CD4-positive, alpha-beta T cell treated with Interleukin-4 for 1 hour (primary cell): ENCODE measurements at regions not wholly inside any gene's neighbourhood (a gene's known extent, or its start where the extent isn't known, plus 50 kb on each side); places are given as distances from the start of the nearest gene placed in this dataset.
"Not testable (repeated sequence)": the region's sequence is repeated elsewhere in the genome, so short reads cannot be mapped to it uniquely, and the experiment has no call there.

Experiments
- DNase-seq, 2 donors: peaks; one replicate each; pipeline ENCODE4 v3.0.0-alpha.2; 2020 to 2022

- no peak for DNase-seq
These were observed 537.1 kb downstream of the AJAP1 start for GRCh38 chr1:5191470-5191869.

GRCh38 chr1:5189384-5189783 lies 535.0 kb downstream of the AJAP1 start:
- no peak for DNase-seq

GRCh38 chr1:5165762-5166161 lies 511.4 kb downstream of the AJAP1 start:
- DNase-seq = no peak

GRCh38 chr1:5164158-5164557 lies 509.7 kb downstream of the AJAP1 start:
- no peak for DNase-seq

GRCh38 chr1:5161372-5161771 lies 507.0 kb downstream of the AJAP1 start:
- no peak for DNase-seq

- DNase-seq = no peak
These were observed 502.8 kb downstream of the AJAP1 start for GRCh38 chr1:5157175-5157574.

GRCh38 chr1:5156416-5157120 lies 502.2 kb downstream of the AJAP1 start:
- no peak for DNase-seq

GRCh38 chr1:5151511-5151910 lies 497.1 kb downstream of the AJAP1 start:
- no peak for DNase-seq

GRCh38 chr1:5150191-5150590 lies 495.8 kb downstream of the AJAP1 start:
- DNase-seq = no peak

- DNase-seq = no peak
These were observed 493.4 kb downstream of the AJAP1 start for GRCh38 chr1:5147806-5148205.

GRCh38 chr1:5142389-5142788 lies 488.0 kb downstream of the AJAP1 start:
- DNase-seq = no peak

- no peak for DNase-seq
These were observed 487.3 kb downstream of the AJAP1 start for GRCh38 chr1:5141750-5142149.

- DNase-seq = no peak
These were observed 486.6 kb downstream of the AJAP1 start for GRCh38 chr1:5140962-5141361.

GRCh38 chr1:5140136-5140535 lies 485.7 kb downstream of the AJAP1 start:
- DNase-seq = no peak

GRCh38 chr1:5129746-5130355 lies 475.4 kb downstream of the AJAP1 start:
- DNase-seq = no peak

GRCh38 chr1:5125208-5125607 lies 470.8 kb downstream of the AJAP1 start:
- no peak for DNase-seq

- DNase-seq = no peak
These were observed 466.1 kb downstream of the AJAP1 start for GRCh38 chr1:5120559-5120958.

- no peak for DNase-seq
These were observed 465.2 kb downstream of the AJAP1 start for GRCh38 chr1:5119366-5120234.

- not testable (repeated sequence) for DNase-seq
These were observed 464.4 kb downstream of the AJAP1 start for GRCh38 chr1:5118771-5119170.

- not testable (repeated sequence) for DNase-seq
These were observed 463.9 kb downstream of the AJAP1 start for GRCh38 chr1:5118292-5118691.

- no peak for DNase-seq
These were observed 457.2 kb downstream of the AJAP1 start for GRCh38 chr1:5111581-5111980.

- DNase-seq = peak in 1 of 2 donors; percentile 5
These were observed 456.1 kb downstream of the AJAP1 start for GRCh38 chr1:5110508-5110907.

GRCh38 chr1:5109633-5110032 lies 455.2 kb downstream of the AJAP1 start:
- DNase-seq = no peak

- no peak for DNase-seq
These were observed 454.3 kb downstream of the AJAP1 start for GRCh38 chr1:5108740-5109139.
